SJSA1 (cell line): ENCODE measurements at regions not wholly inside any gene's neighbourhood (a gene's known extent, or its start where the extent isn't known, plus 50 kb on each side); places are given as distances from the start of the nearest gene placed in this dataset.

ENCODE experiments used
- DNase-seq, 2 experiments: peaks; one replicate each; pipeline ENCODE4 v3.0.0-alpha.2; 2015 to 2020; ENCODE audit warnings: low spot score in 2 of 2, low read depth in 1 of 2
- H3K27ac ChIP-seq: fragments of 250-450 bp; sonication (Bioruptor Pico); 2 replicates; pipeline ENCODE4 v1.5.1; 2020; ENCODE audit warnings: mild to moderate bottlenecking, moderate library complexity
- H3K27me3 ChIP-seq: fragments of 250-450 bp; sonication (Bioruptor Pico); replicated peaks from 2 replicates; pipeline ENCODE4 v1.5.1; 2020; ENCODE audit warnings: mild to moderate bottlenecking, moderate library complexity
- H3K36me3 ChIP-seq: fragments of 250-450 bp; sonication (Bioruptor Pico); 2 replicates; pipeline ENCODE4 v1.5.1; 2020; ENCODE audit warnings: mild to moderate bottlenecking
- H3K4me1 ChIP-seq: fragments of 250-450 bp; sonication (Bioruptor Pico); replicated peaks from 2 replicates; pipeline ENCODE4 v1.6.1; 2021; ENCODE audit warnings: mild to moderate bottlenecking
- H3K4me3 ChIP-seq: fragments of 250-450 bp; sonication (Bioruptor Pico); 2 replicates; pipeline ENCODE4 v1.5.1; 2020; ENCODE audit warnings: mild to moderate bottlenecking
- H3K9me3 ChIP-seq: fragments of 250-450 bp; sonication (Bioruptor Pico); replicated peaks from 2 replicates; pipeline ENCODE4 v1.5.1; 2020; ENCODE audit warnings: mild to moderate bottlenecking

DNA sequence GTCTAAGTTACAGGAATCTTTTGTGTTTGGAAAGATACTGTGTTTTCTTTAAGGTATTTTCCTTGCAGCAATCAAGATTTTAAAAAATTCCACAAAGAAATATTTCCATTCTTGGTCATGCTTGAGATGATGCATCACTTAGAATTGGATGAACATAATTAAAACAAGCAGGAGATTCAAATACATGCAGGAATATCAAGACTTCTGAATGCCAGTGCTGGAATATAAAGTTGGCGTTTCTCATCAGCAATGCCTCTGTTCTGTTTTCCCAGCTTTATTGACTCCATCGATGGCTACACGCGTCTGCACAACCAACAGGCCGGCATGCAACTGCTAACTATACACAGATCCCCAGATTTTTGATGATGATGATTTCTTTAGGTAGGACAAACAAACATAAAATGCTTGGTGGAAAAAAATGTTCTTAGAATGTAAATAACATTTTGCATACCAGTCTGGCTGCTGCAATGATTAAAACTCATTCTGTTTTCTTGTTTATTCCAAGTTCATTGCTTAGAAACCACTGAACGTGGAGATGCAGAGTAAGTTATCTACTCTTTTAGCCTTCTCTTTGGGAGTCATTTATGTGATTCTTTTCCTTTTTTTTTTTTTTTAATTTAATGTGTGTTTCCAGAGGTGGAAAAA lies 91.3 kb upstream of the FAM171A1 start:
- Histone ChIP-seq H3K27ac (peak overlapping the region; percentile 90), H3K4me3 (no peak overlapping the region)
- DNase-seq, result peak; percentile 51 to 87

GRCh38 chr10:15461353-15462108 lies 90.4 kb upstream of the FAM171A1 start:
- Histone ChIP-seq H3K27me3 (no peaks in the 10 kb centered on the region), H3K9me3 (no peaks in the 10 kb centered on the region), H3K36me3 (no peaks in the 10 kb centered on the region), H3K27ac (peak overlapping the region; percentile 90), H3K4me3 (no peak overlapping the region), H3K4me1 (peaks cover 38% of the 10 kb centered on the region)
- DNase-seq, result peak; percentile 85 to 95

More for the DNA sequence above, 91.3 kb upstream of the FAM171A1 start:
- Histone ChIP-seq H3K9me3 (no peaks in the 10 kb centered on the region), H3K27me3 (no peaks in the 10 kb centered on the region), H3K4me1 (peaks cover 38% of the 10 kb centered on the region), H3K36me3 (no peaks in the 10 kb centered on the region)

GRCh38 chr10:15460661-15461060 lies 89.6 kb upstream of the FAM171A1 start:
- Histone ChIP-seq H3K36me3 (no peaks in the 10 kb centered on the region), H3K4me1 (peaks cover 38% of the 10 kb centered on the region), H3K4me3 (no peak overlapping the region), H3K27me3 (no peaks in the 10 kb centered on the region), H3K9me3 (no peaks in the 10 kb centered on the region), H3K27ac (peak overlapping the region; percentile 90)
- DNase-seq, result no peak

- Histone ChIP-seq H3K27ac (no peak overlapping the region), H3K9me3 (no peaks in the 10 kb centered on the region), H3K4me1 (peaks cover 38% of the 10 kb centered on the region), H3K27me3 (no peaks in the 10 kb centered on the region), H3K36me3 (no peaks in the 10 kb centered on the region), H3K4me3 (no peak overlapping the region)
- DNase-seq, result no peak
Observed at GRCh38 chr10:15459218-15459617, 88.1 kb upstream of the FAM171A1 start.

DNA sequence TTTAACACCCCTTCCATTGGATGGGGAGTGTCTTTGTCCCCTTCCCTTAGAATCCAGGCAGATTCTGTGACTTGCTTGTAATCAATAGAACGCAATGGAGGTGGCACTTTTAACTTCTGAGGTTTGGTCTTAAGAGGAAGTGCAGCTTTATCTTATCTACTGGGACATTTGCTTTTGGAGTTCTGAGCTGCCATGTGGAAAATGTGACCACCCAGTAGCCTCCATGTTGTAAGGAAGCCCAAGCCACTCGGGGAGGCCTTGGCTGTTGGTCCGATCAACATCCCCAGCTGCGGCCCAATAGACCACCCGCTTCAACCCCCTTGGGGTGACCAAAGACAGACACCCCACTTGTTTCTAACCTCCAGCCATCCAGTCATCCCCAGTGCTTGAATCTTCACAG lies 86.3 kb upstream of the FAM171A1 start:
- DNase-seq, result no peak
- Histone ChIP-seq H3K9me3 (no peaks in the 10 kb centered on the region), H3K27ac (no peak overlapping the region), H3K27me3 (no peaks in the 10 kb centered on the region), H3K4me3 (no peak overlapping the region), H3K4me1 (peaks cover 23% of the 10 kb centered on the region), H3K36me3 (no peaks in the 10 kb centered on the region)

DNA sequence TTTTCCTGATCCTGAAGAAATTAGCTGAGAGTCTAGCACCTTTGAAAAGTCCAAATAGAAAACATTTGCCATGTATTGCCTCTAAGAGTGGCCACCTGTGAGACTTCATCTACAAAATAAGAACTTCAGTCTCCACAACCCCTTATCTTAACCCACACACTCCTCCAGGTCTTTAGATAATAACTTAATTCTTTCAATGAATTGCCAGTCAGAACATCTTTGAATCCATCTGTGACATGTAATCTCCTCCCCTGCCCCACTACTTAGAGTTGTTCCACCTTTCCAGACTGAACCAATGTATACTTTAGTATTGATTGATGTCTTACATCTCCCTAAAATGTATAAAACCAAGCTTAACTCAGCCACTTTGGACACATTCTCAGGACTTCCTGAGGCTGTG lies 84.4 kb upstream of the FAM171A1 start:
- Histone ChIP-seq H3K27ac (no peak overlapping the region), H3K27me3 (0 out of 2 replicates have a peak, but pooled peaks cover 4% of the 10 kb centered on the region), H3K4me3 (no peak overlapping the region), H3K9me3 (no peaks in the 10 kb centered on the region), H3K36me3 (no peaks in the 10 kb centered on the region), H3K4me1 (peaks cover 4% of the 10 kb centered on the region)
- no peak for DNase-seq

DNA sequence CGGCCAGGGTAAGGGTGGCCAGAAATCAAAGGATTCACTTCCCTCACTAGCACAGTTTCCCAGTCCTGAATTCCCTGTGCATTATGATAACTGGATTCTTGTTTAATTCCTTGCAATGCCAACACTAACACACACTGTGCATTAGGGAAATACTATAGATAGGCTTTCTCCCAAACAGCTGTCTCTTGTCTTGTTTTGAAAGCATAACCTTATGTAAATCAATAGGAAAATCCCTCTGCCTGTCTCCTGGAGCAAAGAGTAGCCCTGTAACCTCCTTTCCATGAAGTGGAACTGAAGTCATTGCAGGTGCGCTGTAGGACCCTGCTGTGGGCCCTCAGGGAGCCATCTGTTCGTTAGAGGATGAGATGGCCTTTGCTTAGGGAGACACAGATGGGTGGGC lies 82.8 kb upstream of the FAM171A1 start:
- Histone ChIP-seq H3K4me3 (no peak overlapping the region), H3K4me1 (no peaks in the 10 kb centered on the region), H3K27me3 (0 out of 2 replicates have a peak, but pooled peaks cover 4% of the 10 kb centered on the region), H3K9me3 (no peaks in the 10 kb centered on the region), H3K36me3 (no peaks in the 10 kb centered on the region), H3K27ac (no peak overlapping the region)
- no peak for DNase-seq

- Histone ChIP-seq H3K4me1 (no peaks in the 10 kb centered on the region), H3K9me3 (no peaks in the 10 kb centered on the region), H3K27me3 (0 out of 2 replicates have a peak, but pooled peaks cover 4% of the 10 kb centered on the region), H3K36me3 (no peaks in the 10 kb centered on the region), H3K4me3 (no peak overlapping the region), H3K27ac (no peak overlapping the region)
- no peak for DNase-seq
Observed at GRCh38 chr10:15453457-15453856, 82.4 kb upstream of the FAM171A1 start.

- Histone ChIP-seq H3K27ac (no peak overlapping the region), H3K4me3 (no peak overlapping the region), H3K9me3 (no peaks in the 10 kb centered on the region), H3K4me1 (no peaks in the 10 kb centered on the region), H3K36me3 (no peaks in the 10 kb centered on the region), H3K27me3 (0 out of 2 replicates have a peak, but pooled peaks cover 4% of the 10 kb centered on the region)
- DNase-seq, result no peak
Observed at GRCh38 chr10:15452545-15452944, 81.5 kb upstream of the FAM171A1 start.

DNA sequence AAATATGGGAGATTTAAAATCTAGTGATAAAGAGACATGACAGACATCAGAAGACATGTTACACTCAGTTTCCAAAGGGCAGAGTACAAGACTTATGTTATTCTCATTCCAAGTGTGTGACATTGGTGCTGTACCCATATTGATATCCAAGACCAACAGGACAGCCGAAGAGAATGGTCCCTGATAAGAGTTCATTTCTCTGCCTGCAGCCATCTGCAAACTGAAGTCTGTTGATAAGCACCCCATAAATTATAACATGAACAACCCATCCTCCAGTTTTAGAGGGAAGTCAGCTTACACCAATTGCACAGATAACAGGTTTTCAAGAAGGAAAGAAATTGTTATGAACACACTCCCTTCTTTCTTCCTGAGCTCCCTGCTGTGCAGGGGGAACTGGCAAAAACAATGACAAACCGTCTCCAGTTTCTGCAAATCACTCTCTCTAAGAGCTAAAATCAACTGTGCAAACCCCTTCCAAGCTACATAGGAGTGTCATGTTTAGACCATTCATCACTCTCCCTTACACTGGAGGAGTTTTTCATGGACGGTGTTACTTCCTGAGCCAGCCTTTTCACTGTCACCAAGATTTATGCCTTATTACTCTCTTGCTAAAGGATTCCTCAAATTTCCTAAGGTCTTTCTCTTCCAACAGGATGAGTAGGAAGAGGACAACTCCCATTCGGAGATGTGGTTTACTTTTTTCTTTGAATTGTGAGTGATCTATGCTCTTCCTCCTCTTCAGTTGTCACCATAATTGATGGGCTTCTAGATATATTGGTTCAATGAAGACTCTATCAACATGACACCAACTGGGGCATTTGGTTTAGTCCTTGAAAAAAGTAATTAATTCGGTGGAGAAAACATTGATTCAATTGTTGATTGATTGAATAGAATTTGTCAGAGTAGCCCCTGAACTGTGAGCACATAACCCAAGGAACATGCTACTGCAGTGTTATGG lies 80.3 kb upstream of the FAM171A1 start:
- H3K27me3 ChIP-seq, result 0 out of 2 replicates have a peak, but pooled peaks cover 4% of the 10 kb centered on the region
- no peaks in the 10 kb centered on the region for H3K9me3 ChIP-seq
- no peak for DNase-seq
- H3K4me3 ChIP-seq, result no peak overlapping the region
- H3K27ac ChIP-seq, result no peak overlapping the region
- H3K36me3 ChIP-seq, result no peaks in the 10 kb centered on the region
- no peaks in the 10 kb centered on the region for H3K4me1 ChIP-seq

- Histone ChIP-seq H3K9me3 (no peaks in the 10 kb centered on the region), H3K27me3 (0 out of 2 replicates have a peak, but pooled peaks cover 4% of the 10 kb centered on the region), H3K27ac (no peak overlapping the region), H3K4me3 (no peak overlapping the region), H3K36me3 (no peaks in the 10 kb centered on the region), H3K4me1 (no peaks in the 10 kb centered on the region)
- DNase-seq, result no peak
Observed at GRCh38 chr10:15448598-15448997, 77.5 kb upstream of the FAM171A1 start.

GRCh38 chr10:15445006-15445390 lies 73.9 kb upstream of the FAM171A1 start:
- no peak for DNase-seq
- no peaks in the 10 kb centered on the region for H3K9me3 ChIP-seq
- no peaks in the 10 kb centered on the region for H3K27me3 ChIP-seq
- H3K36me3 ChIP-seq, result no peaks in the 10 kb centered on the region
- no peak overlapping the region for H3K27ac ChIP-seq
- H3K4me3 ChIP-seq, result no peak overlapping the region
- H3K4me1 ChIP-seq, result peaks cover under 1% of the 10 kb centered on the region; the same call in 1 of the 2 replicates

GRCh38 chr10:15444105-15445005 lies 73.3 kb upstream of the FAM171A1 start:
- H3K27me3 ChIP-seq, result no peaks in the 10 kb centered on the region
- H3K4me3 ChIP-seq, result no peak overlapping the region
- H3K9me3 ChIP-seq, result no peaks in the 10 kb centered on the region
- H3K36me3 ChIP-seq, result no peaks in the 10 kb centered on the region
- H3K27ac ChIP-seq, result no peak overlapping the region
- DNase-seq, result no peak
- peaks cover 7% of the 10 kb centered on the region for H3K4me1 ChIP-seq
